ENCODE measurements at regions not wholly inside any gene's neighbourhood (a gene's known extent, or its start where the extent isn't known, plus 50 kb on each side); places are given as distances from the start of the nearest gene placed in this dataset.

DNA sequence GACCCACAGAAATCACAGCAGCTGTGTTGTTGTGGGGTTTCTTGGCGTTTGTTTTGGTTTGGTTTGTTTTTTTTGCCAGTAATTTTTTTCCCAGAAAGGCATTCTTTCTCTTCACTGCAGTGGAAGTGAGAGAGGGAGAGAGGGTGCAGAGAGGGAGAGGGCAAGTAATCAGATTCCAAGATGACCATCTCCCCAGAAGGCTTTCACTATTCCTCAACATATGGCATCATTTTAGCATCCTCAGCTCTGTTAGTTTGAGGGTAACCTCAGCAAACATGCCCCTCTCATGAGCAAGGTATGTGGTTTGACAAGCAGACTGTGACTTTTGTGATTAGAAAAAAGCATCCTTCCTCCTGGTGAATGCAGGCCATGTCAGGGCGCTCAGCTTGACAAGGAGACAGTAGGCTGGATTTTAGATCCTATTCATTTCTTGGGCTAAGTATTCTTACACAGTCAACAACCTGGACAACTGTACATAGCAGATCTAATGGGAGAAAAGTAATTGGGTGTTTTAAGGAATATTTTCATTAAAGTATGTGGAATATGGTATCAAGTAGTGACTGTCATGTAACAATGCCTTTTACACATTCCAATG, 86.3 kb upstream of the PIK3CG start:
- no peak for DNase-seq (ENCODE audit: unreplicated experiment)
- H3K9me3 Mint-ChIP-seq (ENCODE audit: unreplicated experiment) = no peaks in the 10 kb centered on the region
- ChIA-PET CTCF (interaction anchor here (0.7 to 1.4 kb wide), 4 partner anchors 14 to 584 kb away, joined by 3 to 4 read pairs (median 3); partner anchors contain the start of gene CCDC71L), POLR2A (no interaction called here)
- BruUV-seq (replicated peaks) = no TSS peak
- H3K27me3 Mint-ChIP-seq (ENCODE audit: insufficient read depth, unreplicated experiment) = no peaks in the 10 kb centered on the region
- no peak overlapping the region for H3K27ac Mint-ChIP-seq (ENCODE audit: low read depth, unreplicated experiment)
- TF ChIP-seq, protein P1, sequence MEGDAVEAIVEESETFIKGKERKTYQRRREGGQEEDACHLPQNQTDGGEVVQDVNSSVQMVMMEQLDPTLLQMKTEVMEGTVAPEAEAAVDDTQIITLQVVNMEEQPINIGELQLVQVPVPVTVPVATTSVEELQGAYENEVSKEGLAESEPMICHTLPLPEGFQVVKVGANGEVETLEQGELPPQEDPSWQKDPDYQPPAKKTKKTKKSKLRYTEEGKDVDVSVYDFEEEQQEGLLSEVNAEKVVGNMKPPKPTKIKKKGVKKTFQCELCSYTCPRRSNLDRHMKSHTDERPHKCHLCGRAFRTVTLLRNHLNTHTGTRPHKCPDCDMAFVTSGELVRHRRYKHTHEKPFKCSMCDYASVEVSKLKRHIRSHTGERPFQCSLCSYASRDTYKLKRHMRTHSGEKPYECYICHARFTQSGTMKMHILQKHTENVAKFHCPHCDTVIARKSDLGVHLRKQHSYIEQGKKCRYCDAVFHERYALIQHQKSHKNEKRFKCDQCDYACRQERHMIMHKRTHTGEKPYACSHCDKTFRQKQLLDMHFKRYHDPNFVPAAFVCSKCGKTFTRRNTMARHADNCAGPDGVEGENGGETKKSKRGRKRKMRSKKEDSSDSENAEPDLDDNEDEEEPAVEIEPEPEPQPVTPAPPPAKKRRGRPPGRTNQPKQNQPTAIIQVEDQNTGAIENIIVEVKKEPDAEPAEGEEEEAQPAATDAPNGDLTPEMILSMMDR (IDR thresholded peaks at IDR 0.05; ENCODE audit: unreplicated experiment) = no peak
- intact Hi-C loops (cut with micrococcal nuclease) = no loop called here
- H3K4me3 Mint-ChIP-seq (ENCODE audit: unreplicated experiment) = no peak overlapping the region
- peaks cover 16% of the 10 kb centered on the region for H3K4me1 Mint-ChIP-seq (ENCODE audit: insufficient read depth, unreplicated experiment)
- H3K36me3 Mint-ChIP-seq (ENCODE audit: insufficient read depth, unreplicated experiment) = no peaks in the 10 kb centered on the region

DNA sequence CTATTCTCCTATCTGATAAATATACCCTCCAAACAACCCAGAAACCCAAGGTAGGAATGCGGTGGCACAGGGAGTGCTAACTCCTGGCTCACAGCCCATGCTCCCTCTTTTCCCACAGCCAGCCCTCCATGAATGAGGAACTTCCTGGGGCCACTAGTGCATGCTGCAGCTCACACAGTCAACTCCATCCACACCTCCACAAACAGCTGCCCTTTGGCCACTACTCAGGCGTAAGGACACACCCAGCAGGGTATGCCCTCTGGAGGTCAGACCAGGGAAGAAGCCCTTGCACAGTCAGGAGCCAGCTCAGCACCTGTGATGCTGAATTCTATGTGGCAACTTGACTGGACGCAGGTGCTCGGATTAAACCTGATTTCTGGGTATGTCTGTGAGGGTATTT, 85.2 kb upstream of the PIK3CG start:
- POLR2A ChIA-PET = no interaction called here
- H3K4me1 Mint-ChIP-seq (ENCODE audit: insufficient read depth, unreplicated experiment) = peaks cover 16% of the 10 kb centered on the region
- intact Hi-C loops (cut with micrococcal nuclease) = loop anchor here (1.0 to 5.0 kb wide), 3 partner anchors 44 to 604 kb away; partner anchors contain the start of gene CCDC71L
- H3K36me3 Mint-ChIP-seq (ENCODE audit: insufficient read depth, unreplicated experiment) = no peaks in the 10 kb centered on the region
- CTCF ChIA-PET = interaction anchor here (0.6 kb wide), 2 partner anchors 20 to 186 kb away, joined by 3 to 4 read pairs; no protein-coding TSS in a partner anchor
- H3K27me3 Mint-ChIP-seq (ENCODE audit: insufficient read depth, unreplicated experiment) = no peaks in the 10 kb centered on the region
- peak; percentile 35 for DNase-seq (ENCODE audit: unreplicated experiment)
- no peak overlapping the region for H3K4me3 Mint-ChIP-seq (ENCODE audit: unreplicated experiment)
- BruUV-seq (replicated peaks) = no TSS peak
- TF ChIP-seq, protein P1 (IDR thresholded peaks at IDR 0.05; ENCODE audit: unreplicated experiment) = no peak
- H3K9me3 Mint-ChIP-seq (ENCODE audit: unreplicated experiment) = no peaks in the 10 kb centered on the region
- H3K27ac Mint-ChIP-seq (ENCODE audit: low read depth, unreplicated experiment) = no peak overlapping the region

DNA sequence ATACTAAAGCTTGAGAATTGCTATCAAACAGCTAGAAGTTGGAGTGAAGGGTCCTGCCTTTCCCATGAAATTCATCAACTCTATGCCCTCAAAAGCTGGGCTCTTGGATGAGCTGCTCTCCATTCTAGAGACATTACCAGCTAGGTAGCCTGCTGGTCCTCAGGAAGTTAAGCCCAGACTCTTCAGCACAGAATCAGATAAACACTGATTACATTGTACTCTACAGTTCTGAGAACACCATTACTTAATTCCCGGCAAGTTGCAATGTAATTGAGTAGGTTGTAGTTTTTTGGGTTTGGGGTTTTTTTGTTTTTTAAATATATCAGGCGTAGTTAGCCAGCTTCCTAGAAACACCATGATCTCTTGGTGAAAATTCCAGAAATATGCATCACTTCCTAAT, 84.1 kb upstream of the PIK3CG start:
- Mint-ChIP-seq H3K27me3 (ENCODE audit: insufficient read depth, unreplicated experiment) (no peaks in the 10 kb centered on the region), H3K4me3 (ENCODE audit: unreplicated experiment) (no peak overlapping the region), H3K9me3 (ENCODE audit: unreplicated experiment) (no peaks in the 10 kb centered on the region), H3K27ac (ENCODE audit: low read depth, unreplicated experiment) (no peak overlapping the region), H3K4me1 (ENCODE audit: insufficient read depth, unreplicated experiment) (peaks cover 8% of the 10 kb centered on the region), H3K36me3 (ENCODE audit: insufficient read depth, unreplicated experiment) (no peaks in the 10 kb centered on the region)
- ChIA-PET CTCF (interaction anchor here (1.8 kb wide), 1 partner anchor 12 kb away, joined by 8 read pairs; no protein-coding TSS in a partner anchor), POLR2A (no interaction called here)
- no TSS peak for BruUV-seq (replicated peaks)
- intact Hi-C loops (cut with micrococcal nuclease) = loop anchor here (5.0 kb wide), 1 partner anchor 119 kb away; the partner anchor contains the start of gene CCDC71L
- no peak for DNase-seq (ENCODE audit: unreplicated experiment)
- TF ChIP-seq, protein P1 (IDR thresholded peaks at IDR 0.05; ENCODE audit: unreplicated experiment) = no peak

DNA sequence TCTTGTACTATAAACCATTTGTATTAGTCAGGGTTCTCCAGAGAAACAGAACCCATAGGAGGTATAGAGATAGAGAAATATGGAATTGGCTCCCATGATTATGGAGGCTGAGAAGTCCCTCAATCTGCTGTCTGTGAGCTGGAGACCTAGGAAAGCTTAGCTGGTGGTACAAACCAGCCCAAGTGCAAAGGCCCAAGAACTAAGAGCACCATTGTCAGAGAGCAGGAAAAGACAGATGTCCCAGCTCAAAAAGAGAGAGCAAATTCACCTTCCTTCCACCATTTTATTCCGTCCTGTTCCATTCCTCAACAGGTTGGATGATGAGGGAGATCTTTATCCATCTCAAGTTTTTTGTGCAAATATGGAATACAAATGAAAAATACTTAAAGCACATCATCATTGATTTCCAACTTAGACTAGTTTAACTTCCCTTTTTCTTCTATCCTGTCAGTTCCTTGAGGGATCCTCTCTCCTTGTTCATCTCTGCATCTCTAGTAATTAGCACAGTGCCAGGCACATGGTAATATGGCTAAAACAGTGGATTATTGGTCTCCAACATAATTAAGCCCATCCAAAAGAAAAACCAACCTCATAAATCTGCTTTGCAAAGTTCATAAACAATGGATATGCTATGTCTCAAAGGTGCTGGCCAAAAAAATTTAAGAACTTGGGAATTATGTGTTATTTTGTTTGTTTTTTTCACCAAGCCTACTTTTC, 83.1 kb upstream of the PIK3CG start:
- H3K9me3 Mint-ChIP-seq (ENCODE audit: unreplicated experiment) = no peaks in the 10 kb centered on the region
- ChIA-PET POLR2A (no interaction called here), CTCF (interaction anchor here (0.5 to 1.8 kb wide), 4 partner anchors 11 to 160 kb away, joined by 3 to 8 read pairs (median 4); no protein-coding TSS in a partner anchor)
- TF ChIP-seq, protein P1 (IDR thresholded peaks at IDR 0.05; ENCODE audit: unreplicated experiment) = no peak
- intact Hi-C loops (cut with micrococcal nuclease) = loop anchor here (5.0 kb wide), 1 partner anchor 120 kb away; the partner anchor contains the start of gene CCDC71L
- H3K27me3 Mint-ChIP-seq (ENCODE audit: insufficient read depth, unreplicated experiment) = no peaks in the 10 kb centered on the region
- no peak overlapping the region for H3K4me3 Mint-ChIP-seq (ENCODE audit: unreplicated experiment)
- no TSS peak for BruUV-seq (replicated peaks)
- H3K27ac Mint-ChIP-seq (ENCODE audit: low read depth, unreplicated experiment) = no peak overlapping the region
- H3K4me1 Mint-ChIP-seq (ENCODE audit: insufficient read depth, unreplicated experiment) = no peaks in the 10 kb centered on the region
- no peaks in the 10 kb centered on the region for H3K36me3 Mint-ChIP-seq (ENCODE audit: insufficient read depth, unreplicated experiment)
- DNase-seq (ENCODE audit: unreplicated experiment) = no peak

Measured in MCF 10A (cell line).